SK-N-SH (cell line): ENCODE measurements at regions not wholly inside any gene's neighbourhood (a gene's known extent, or its start where the extent isn't known, plus 50 kb on each side); places are given as distances from the start of the nearest gene placed in this dataset.

Experiments
- CTCF ChIA-PET: fragments of 300-600, 350-600 bp; formaldehyde crosslinking; extraction: SDS; loops from one replicate; lab custom pipeline; 2021; lab: Yijun Ruan, JAX
- POLR2A ChIA-PET: fragments of 350-600 bp; sonication (Branson Sonifier 250); formaldehyde crosslinking; extraction: SDS; loops from one replicate; lab custom pipeline; 2020; ENCODE audit warnings: antibody characterized with exemption, inconsistent platforms; lab: Yijun Ruan, JAX
- DNase-seq: peaks from one replicate; pipeline ENCODE4 v3.0.0; 2012
- H2AFZ ChIP-seq: fragments of 200-600 bp; sonication (generic); 2 replicates; pipeline ENCODE4 v1.8.1; 2016; ENCODE audit warnings: antibody characterized with exemption, mild to moderate bottlenecking, low read depth
- H3F3A ChIP-seq: fragments of 200-600 bp; sonication (generic); replicated peaks from 2 replicates; pipeline ENCODE3; 2016; ENCODE audit warnings: antibody characterized with exemption, mild to moderate bottlenecking; ENCODE audit not compliant: insufficient read depth
- H3K27ac ChIP-seq, 2 experiments: fragments of 200-500 bp in 1 of 2; fragments of 200-600 bp in 1 of 2; sonication (Bioruptor generic) in 1 of 2; sonication (generic), shearing (Covaris generic) in 1 of 2; 2 replicates each; pipeline versions ENCODE4 v1.5.1 to v1.6.1; 2014 to 2016; ENCODE audit warnings: low read depth in 2 of 2, inconsistent platforms in 1 of 2, low read length in 1 of 2, mild to moderate bottlenecking in 1 of 2, mixed read lengths in 1 of 2
- H3K27me3 ChIP-seq: fragments of 200-600 bp; sonication (generic), shearing (Covaris generic); 2 replicates; pipeline ENCODE4 v1.6.1; 2016; ENCODE audit warnings: mixed run types; ENCODE audit not compliant: insufficient read depth
- H3K36me3 ChIP-seq, 2 experiments: fragments of 200-500 bp in 1 of 2; fragments of 200-600 bp in 1 of 2; sonication (Bioruptor generic) in 1 of 2; sonication (generic) in 1 of 2; replicated peaks in 1 of 2; 2 replicates each; pipeline versions ENCODE3 to v1.5.1; 2014 to 2016; ENCODE audit warnings: low read length in 1 of 2, mild to moderate bottlenecking in 1 of 2; ENCODE audit not compliant: insufficient read depth in 2 of 2, control insufficient read depth in 1 of 2
- H3K4me1 ChIP-seq, 2 experiments: fragments of 200-500 bp in 1 of 2; fragments of 200-600 bp in 1 of 2; sonication (Bioruptor generic) in 1 of 2; sonication (generic), shearing (Covaris generic) in 1 of 2; 2 replicates each; pipeline versions ENCODE4 v1.5.1 to v1.6.1; 2014 to 2016; ENCODE audit warnings: low read depth in 1 of 2, low read length in 1 of 2, mixed run types in 1 of 2; ENCODE audit not compliant: insufficient read depth in 2 of 2, control insufficient read depth in 1 of 2
- H3K4me2 ChIP-seq: fragments of 200-600 bp; sonication (generic), shearing (Covaris generic); 2 replicates; pipeline ENCODE4 v1.6.1; 2017; ENCODE audit warnings: mixed run types
- H3K4me3 ChIP-seq, 2 experiments: fragments of 200-500 bp in 1 of 2; fragments of 200-600 bp in 1 of 2; sonication (Bioruptor generic) in 1 of 2; sonication (generic), shearing (Covaris generic) in 1 of 2; 2 replicates each; pipeline versions ENCODE4 v1.5.1 to v1.8.1; 2014 to 2016; ENCODE audit warnings: low read depth in 2 of 2, inconsistent platforms in 1 of 2, low read length in 1 of 2, mild to moderate bottlenecking in 1 of 2, mixed read lengths in 1 of 2, moderate library complexity in 1 of 2
- H3K79me2 ChIP-seq: fragments of 200-600 bp; sonication (generic); 2 replicates; pipeline ENCODE4 v1.8.1; 2017; ENCODE audit warnings: mild to moderate bottlenecking; ENCODE audit not compliant: insufficient read depth
- H3K9ac ChIP-seq: fragments of 200-600 bp; sonication (generic); 2 replicates; pipeline ENCODE4 v1.6.1; 2017; ENCODE audit warnings: mixed run types
- H3K9me2 ChIP-seq: fragments of 200-600 bp; sonication (generic); 2 replicates; pipeline ENCODE4 v1.6.1; 2017; ENCODE audit warnings: mixed run types
- H3K9me3 ChIP-seq: fragments of 200-600 bp; sonication (generic); 2 replicates; pipeline ENCODE4 v1.6.1; 2017; ENCODE audit warnings: mixed run types, mild to moderate bottlenecking, moderate library complexity
- H4K20me1 ChIP-seq: fragments of 200-600 bp; sonication (generic); 2 replicates; pipeline ENCODE4 v1.6.1; 2017; ENCODE audit warnings: mild to moderate bottlenecking, mixed run types; ENCODE audit not compliant: insufficient read depth
- CTCF ChIP-seq: fragments of 200-600 bp; sonication (generic); IDR thresholded peaks from 2 replicates; pipeline ENCODE4 v1.6.1; 2017; ENCODE audit warnings: antibody characterized with exemption, mild to moderate bottlenecking, moderate library complexity
- EP300 ChIP-seq, 2 experiments: IDR thresholded peaks; 2 replicates each; pipeline versions ENCODE4 v1.4.0 to v1.6.1; 2012; ENCODE audit warnings: borderline replicate concordance in 1 of 2, low read depth in 1 of 2, low read length in 1 of 2
- FOXJ3 ChIP-seq: sonication (generic); formaldehyde crosslinking; IDR thresholded peaks from 2 replicates; pipeline ENCODE4 v1.5.1; 2020; ENCODE audit warnings: mild to moderate bottlenecking, missing genetic modification reagents
- IRF3 ChIP-seq: fragments of 150-350 bp; IDR thresholded peaks from 2 replicates; pipeline ENCODE4 v1.6.1; 2016; ENCODE audit warnings: mild to moderate bottlenecking, low read depth, low read length
- JUND ChIP-seq: IDR thresholded peaks from 2 replicates; pipeline ENCODE4 v1.4.0; 2012
- MAX ChIP-seq: IDR thresholded peaks from 2 replicates; pipeline ENCODE4 v1.4.0; 2012; ENCODE audit warnings: low read depth
- MEF2A ChIP-seq: IDR thresholded peaks from 2 replicates; pipeline ENCODE4 v1.4.0; 2012; ENCODE audit warnings: low read depth, borderline replicate concordance
- NRF1 ChIP-seq: IDR thresholded peaks from 2 replicates; pipeline ENCODE4 v1.6.1; 2012; ENCODE audit warnings: low read depth, mild to moderate bottlenecking, low read length
- RAD21 ChIP-seq: IDR thresholded peaks from 2 replicates; pipeline ENCODE4 v1.6.1; 2012; ENCODE audit warnings: mild to moderate bottlenecking, low read length
- RXRA ChIP-seq: IDR thresholded peaks from 2 replicates; pipeline ENCODE4 v1.4.0; 2012; ENCODE audit warnings: low read depth, mild to moderate bottlenecking, borderline replicate concordance
- SMC3 ChIP-seq: IDR thresholded peaks from 2 replicates; pipeline ENCODE4 v1.6.1; 2012; ENCODE audit warnings: low read depth, low read length, improper control_type of control experiment
- TAF1 ChIP-seq: IDR thresholded peaks from 2 replicates; pipeline ENCODE4 v1.6.1; 2012; ENCODE audit warnings: low read depth, mild to moderate bottlenecking, low read length, moderate library complexity, borderline replicate concordance
- TCF12 ChIP-seq: IDR thresholded peaks from 2 replicates; pipeline ENCODE4 v1.4.0; 2012
- ZBTB33 ChIP-seq: IDR thresholded peaks from 2 replicates; pipeline ENCODE4 v1.4.0; 2012; ENCODE audit warnings: low read depth, borderline replicate concordance
- WGBS: methylation state at CpG from one replicate; pipeline ENCODE4 v1.1.6; 2017; ENCODE audit warnings: low lambda C conversion rate; 5-methylcytosine and 5-hydroxymethylcytosine counted together

- ChIA-PET CTCF (interaction anchor here (1.1 to 1.2 kb wide), 2 partner anchors 12 to 713 kb away, joined by 3 read pairs; no protein-coding TSS in a partner anchor), POLR2A (no interaction called here)
- no peaks in the 10 kb centered on the region for H3K79me2 ChIP-seq
- TF ChIP-seq CTCF (no peak), EP300 (IDR thresholded peaks at IDR 0.05; ENCODE audit: borderline replicate concordance in 1 of 2, low read depth in 1 of 2, low read length in 1 of 2) (no peak), RXRA (no peak), NRF1 (no peak), TAF1 (no peak), MEF2A (no peak), FOXJ3 (CRISPR knock-in tag) (no peak), IRF3 (no peak), SMC3 (no peak), JUND (no peak), MAX (no peak), TCF12 (no peak), ZBTB33 (no peak), RAD21 (no peak)
- H3K27ac ChIP-seq = no peak overlapping the region
- no peaks in the 10 kb centered on the region for H3K4me1 ChIP-seq
- H3K9me3 ChIP-seq = no peaks in the 10 kb centered on the region
- no peaks in the 10 kb centered on the region for H3K36me3 ChIP-seq
- H3K4me2 ChIP-seq = no peak overlapping the region
- DNase-seq = no peak
- no peaks in the 10 kb centered on the region for H4K20me1 ChIP-seq
- H3K27me3 ChIP-seq = no peaks in the 10 kb centered on the region; the same call in 1 of the 2 replicates
- H2AFZ ChIP-seq = no peak overlapping the region
- H3K9me2 ChIP-seq = no peaks in the 10 kb centered on the region
- H3K9ac ChIP-seq = no peak overlapping the region
- no peak overlapping the region for H3K4me3 ChIP-seq
- no peaks in the 10 kb centered on the region for H3F3A ChIP-seq
- WGBS = 40% methylated on average over 1 of the region's 2 CpGs
Measured at GRCh38 chr6:54441020-54441419, 132.8 kb downstream of the TINAG start.
